ENCODE measurements at regions not wholly inside any gene's neighbourhood (a gene's known extent, or its start where the extent isn't known, plus 50 kb on each side); places are given as distances from the start of the nearest gene placed in this dataset.

DNA sequence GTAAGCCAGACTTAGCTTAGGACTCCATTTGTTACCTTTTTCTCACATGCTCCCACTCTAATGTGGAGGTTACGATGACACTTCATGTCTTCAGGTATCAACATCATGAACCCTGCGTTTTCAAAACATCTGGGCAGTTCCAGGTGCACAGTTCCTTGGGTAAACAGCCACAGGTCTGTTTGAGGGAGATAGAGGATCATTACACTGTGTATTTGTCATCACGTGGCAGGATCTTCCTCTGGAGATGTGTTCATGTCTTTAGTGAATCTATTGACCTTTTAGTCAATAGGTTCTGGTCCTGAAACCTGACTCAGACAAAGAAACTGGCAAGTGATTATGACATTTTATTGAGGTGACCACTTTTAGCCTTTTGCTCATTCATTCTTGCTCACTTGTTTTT lies 145.5 kb downstream of the ANKRD7 start:
- TF ChIP-seq SRF (IDR thresholded peaks at IDR 0.05; ENCODE audit: low read depth in 2 of 2, low read length in 2 of 2): no peak
- TF ChIP-seq, protein P1, sequence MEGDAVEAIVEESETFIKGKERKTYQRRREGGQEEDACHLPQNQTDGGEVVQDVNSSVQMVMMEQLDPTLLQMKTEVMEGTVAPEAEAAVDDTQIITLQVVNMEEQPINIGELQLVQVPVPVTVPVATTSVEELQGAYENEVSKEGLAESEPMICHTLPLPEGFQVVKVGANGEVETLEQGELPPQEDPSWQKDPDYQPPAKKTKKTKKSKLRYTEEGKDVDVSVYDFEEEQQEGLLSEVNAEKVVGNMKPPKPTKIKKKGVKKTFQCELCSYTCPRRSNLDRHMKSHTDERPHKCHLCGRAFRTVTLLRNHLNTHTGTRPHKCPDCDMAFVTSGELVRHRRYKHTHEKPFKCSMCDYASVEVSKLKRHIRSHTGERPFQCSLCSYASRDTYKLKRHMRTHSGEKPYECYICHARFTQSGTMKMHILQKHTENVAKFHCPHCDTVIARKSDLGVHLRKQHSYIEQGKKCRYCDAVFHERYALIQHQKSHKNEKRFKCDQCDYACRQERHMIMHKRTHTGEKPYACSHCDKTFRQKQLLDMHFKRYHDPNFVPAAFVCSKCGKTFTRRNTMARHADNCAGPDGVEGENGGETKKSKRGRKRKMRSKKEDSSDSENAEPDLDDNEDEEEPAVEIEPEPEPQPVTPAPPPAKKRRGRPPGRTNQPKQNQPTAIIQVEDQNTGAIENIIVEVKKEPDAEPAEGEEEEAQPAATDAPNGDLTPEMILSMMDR (IDR thresholded peaks at IDR 0.05 in 2 of 3, conservative IDR thresholded peaks at IDR 0.05 in 1 of 3; ENCODE audit: control insufficient read depth in 2 of 3, extremely low read depth in 1 of 3, insufficient read depth in 1 of 3, low read depth in 3 of 3, low read length in 3 of 3): no peak
- TF ChIP-seq, protein P2, sequence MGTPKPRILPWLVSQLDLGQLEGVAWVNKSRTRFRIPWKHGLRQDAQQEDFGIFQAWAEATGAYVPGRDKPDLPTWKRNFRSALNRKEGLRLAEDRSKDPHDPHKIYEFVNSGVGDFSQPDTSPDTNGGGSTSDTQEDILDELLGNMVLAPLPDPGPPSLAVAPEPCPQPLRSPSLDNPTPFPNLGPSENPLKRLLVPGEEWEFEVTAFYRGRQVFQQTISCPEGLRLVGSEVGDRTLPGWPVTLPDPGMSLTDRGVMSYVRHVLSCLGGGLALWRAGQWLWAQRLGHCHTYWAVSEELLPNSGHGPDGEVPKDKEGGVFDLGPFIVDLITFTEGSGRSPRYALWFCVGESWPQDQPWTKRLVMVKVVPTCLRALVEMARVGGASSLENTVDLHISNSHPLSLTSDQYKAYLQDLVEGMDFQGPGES (IDR thresholded peaks at IDR 0.05): no peak
- TF ChIP-seq CBX5 (IDR thresholded peaks at IDR 0.05; ENCODE audit: low read depth): no peak
- no peak for TF ChIP-seq ZNF24 (IDR thresholded peaks at IDR 0.05)
- TF ChIP-seq, protein P3, sequence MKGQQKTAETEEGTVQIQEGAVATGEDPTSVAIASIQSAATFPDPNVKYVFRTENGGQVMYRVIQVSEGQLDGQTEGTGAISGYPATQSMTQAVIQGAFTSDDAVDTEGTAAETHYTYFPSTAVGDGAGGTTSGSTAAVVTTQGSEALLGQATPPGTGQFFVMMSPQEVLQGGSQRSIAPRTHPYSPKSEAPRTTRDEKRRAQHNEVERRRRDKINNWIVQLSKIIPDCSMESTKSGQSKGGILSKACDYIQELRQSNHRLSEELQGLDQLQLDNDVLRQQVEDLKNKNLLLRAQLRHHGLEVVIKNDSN (IDR thresholded peaks at IDR 0.05; ENCODE audit: borderline replicate concordance, extremely low read length, insufficient read depth, low read depth, low read length): no peak
- no peak for TF ChIP-seq ZNF274 (IDR thresholded peaks at IDR 0.05; ENCODE audit: insufficient read depth, insufficient read length)
